ENCODE measurements at regions not wholly inside any gene's neighbourhood (a gene's known extent, or its start where the extent isn't known, plus 50 kb on each side); places are given as distances from the start of the nearest gene placed in this dataset.

DNA sequence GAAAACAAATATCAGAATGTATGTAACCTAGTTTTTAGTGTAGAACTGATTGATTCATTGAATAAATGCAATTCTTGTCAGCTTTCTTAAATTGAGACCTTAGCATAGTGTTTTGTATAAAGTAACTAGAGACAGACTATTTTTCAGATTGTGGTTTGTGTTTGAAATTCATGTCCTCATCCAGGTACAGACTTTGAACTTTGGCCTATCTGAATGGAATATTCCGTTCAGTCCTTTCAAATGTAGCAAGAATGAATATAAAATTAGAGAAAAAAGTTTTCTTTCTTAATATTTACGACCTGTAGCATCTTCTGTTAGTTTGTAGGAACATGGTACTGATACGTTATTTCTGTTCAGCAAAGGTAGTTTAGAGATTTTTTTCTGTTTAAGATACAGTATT, 378.4 kb upstream of the RGS6 start (continued):
- TF ChIP-seq, protein P1, sequence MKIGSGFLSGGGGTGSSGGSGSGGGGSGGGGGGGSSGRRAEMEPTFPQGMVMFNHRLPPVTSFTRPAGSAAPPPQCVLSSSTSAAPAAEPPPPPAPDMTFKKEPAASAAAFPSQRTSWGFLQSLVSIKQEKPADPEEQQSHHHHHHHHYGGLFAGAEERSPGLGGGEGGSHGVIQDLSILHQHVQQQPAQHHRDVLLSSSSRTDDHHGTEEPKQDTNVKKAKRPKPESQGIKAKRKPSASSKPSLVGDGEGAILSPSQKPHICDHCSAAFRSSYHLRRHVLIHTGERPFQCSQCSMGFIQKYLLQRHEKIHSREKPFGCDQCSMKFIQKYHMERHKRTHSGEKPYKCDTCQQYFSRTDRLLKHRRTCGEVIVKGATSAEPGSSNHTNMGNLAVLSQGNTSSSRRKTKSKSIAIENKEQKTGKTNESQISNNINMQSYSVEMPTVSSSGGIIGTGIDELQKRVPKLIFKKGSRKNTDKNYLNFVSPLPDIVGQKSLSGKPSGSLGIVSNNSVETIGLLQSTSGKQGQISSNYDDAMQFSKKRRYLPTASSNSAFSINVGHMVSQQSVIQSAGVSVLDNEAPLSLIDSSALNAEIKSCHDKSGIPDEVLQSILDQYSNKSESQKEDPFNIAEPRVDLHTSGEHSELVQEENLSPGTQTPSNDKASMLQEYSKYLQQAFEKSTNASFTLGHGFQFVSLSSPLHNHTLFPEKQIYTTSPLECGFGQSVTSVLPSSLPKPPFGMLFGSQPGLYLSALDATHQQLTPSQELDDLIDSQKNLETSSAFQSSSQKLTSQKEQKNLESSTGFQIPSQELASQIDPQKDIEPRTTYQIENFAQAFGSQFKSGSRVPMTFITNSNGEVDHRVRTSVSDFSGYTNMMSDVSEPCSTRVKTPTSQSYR (CRISPR knock-in tag; IDR thresholded peaks at IDR 0.05), result no peak

DNA sequence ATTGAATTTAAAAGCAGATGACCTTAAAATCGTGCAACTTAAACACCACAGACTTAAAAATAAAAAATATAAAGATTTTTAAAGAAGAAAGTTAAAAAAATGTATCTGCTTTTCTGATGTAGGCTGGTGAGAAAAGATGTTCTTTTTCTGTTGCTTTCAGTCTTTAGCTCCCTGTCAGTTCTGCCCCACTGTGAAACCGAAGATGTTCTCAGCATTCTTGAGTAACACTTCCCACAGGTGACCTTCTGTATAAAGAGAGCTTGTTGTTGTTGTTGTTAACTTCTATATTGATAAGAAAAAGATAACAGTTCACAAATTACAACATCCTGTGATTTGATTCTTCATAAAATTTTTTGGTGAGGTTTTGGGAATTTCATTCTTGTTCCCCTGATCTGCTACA, 377.9 kb upstream of the RGS6 start:
- ChIA-PET POLR2A (interaction anchor here (0.6 kb wide), 1 partner anchor 23 kb away, joined by 5 read pairs; no protein-coding TSS in a partner anchor), CTCF (interaction anchor here (1.0 to 1.1 kb wide), 2 partner anchors 8 to 301 kb away, joined by 3 to 4 read pairs; no protein-coding TSS in a partner anchor)
- Mint-ChIP-seq H3K27ac (no peak overlapping the region), H3K4me3 (no peak overlapping the region), H3K27me3 (ENCODE audit: low read depth) (no peaks in the 10 kb centered on the region), H3K9me3 (peaks cover 3% of the 10 kb centered on the region; the same call in 1 of the 2 replicates), H3K36me3 (no peaks in the 10 kb centered on the region), H3K4me1 (peaks cover 23% of the 10 kb centered on the region)
- DNase-seq (ENCODE audit: low spot score) (no peak), ATAC-seq (no peak)
- TF ChIP-seq FOXP1 (CRISPR knock-in tag; IDR thresholded peaks at IDR 0.05; ENCODE audit: borderline replicate concordance) (no peak), ZNF396 (CRISPR knock-in tag; IDR thresholded peaks at IDR 0.05; ENCODE audit: borderline replicate concordance) (no peak), SOX15 (CRISPR knock-in tag; IDR thresholded peaks at IDR 0.05) (no peak), ESRRA (CRISPR knock-in tag; IDR thresholded peaks at IDR 0.05; ENCODE audit: borderline replicate concordance) (no peak), FOXK1 (CRISPR knock-in tag; IDR thresholded peaks at IDR 0.05) (no peak), PRRX2 (CRISPR knock-in tag; IDR thresholded peaks at IDR 0.05) (no peak), KAT7 (CRISPR knock-in tag; IDR thresholded peaks at IDR 0.05; ENCODE audit: borderline replicate concordance) (no peak)
- TF ChIP-seq, protein P2, sequence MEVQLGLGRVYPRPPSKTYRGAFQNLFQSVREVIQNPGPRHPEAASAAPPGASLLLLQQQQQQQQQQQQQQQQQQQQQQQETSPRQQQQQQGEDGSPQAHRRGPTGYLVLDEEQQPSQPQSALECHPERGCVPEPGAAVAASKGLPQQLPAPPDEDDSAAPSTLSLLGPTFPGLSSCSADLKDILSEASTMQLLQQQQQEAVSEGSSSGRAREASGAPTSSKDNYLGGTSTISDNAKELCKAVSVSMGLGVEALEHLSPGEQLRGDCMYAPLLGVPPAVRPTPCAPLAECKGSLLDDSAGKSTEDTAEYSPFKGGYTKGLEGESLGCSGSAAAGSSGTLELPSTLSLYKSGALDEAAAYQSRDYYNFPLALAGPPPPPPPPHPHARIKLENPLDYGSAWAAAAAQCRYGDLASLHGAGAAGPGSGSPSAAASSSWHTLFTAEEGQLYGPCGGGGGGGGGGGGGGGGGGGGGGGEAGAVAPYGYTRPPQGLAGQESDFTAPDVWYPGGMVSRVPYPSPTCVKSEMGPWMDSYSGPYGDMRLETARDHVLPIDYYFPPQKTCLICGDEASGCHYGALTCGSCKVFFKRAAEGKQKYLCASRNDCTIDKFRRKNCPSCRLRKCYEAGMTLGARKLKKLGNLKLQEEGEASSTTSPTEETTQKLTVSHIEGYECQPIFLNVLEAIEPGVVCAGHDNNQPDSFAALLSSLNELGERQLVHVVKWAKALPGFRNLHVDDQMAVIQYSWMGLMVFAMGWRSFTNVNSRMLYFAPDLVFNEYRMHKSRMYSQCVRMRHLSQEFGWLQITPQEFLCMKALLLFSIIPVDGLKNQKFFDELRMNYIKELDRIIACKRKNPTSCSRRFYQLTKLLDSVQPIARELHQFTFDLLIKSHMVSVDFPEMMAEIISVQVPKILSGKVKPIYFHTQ (CRISPR knock-in tag; IDR thresholded peaks at IDR 0.05), result no peak
- TF ChIP-seq, protein P3, sequence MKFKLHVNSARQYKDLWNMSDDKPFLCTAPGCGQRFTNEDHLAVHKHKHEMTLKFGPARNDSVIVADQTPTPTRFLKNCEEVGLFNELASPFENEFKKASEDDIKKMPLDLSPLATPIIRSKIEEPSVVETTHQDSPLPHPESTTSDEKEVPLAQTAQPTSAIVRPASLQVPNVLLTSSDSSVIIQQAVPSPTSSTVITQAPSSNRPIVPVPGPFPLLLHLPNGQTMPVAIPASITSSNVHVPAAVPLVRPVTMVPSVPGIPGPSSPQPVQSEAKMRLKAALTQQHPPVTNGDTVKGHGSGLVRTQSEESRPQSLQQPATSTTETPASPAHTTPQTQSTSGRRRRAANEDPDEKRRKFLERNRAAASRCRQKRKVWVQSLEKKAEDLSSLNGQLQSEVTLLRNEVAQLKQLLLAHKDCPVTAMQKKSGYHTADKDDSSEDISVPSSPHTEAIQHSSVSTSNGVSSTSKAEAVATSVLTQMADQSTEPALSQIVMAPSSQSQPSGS (CRISPR knock-in tag; IDR thresholded peaks at IDR 0.05; ENCODE audit: borderline replicate concordance, low read depth), result no peak

DNA sequence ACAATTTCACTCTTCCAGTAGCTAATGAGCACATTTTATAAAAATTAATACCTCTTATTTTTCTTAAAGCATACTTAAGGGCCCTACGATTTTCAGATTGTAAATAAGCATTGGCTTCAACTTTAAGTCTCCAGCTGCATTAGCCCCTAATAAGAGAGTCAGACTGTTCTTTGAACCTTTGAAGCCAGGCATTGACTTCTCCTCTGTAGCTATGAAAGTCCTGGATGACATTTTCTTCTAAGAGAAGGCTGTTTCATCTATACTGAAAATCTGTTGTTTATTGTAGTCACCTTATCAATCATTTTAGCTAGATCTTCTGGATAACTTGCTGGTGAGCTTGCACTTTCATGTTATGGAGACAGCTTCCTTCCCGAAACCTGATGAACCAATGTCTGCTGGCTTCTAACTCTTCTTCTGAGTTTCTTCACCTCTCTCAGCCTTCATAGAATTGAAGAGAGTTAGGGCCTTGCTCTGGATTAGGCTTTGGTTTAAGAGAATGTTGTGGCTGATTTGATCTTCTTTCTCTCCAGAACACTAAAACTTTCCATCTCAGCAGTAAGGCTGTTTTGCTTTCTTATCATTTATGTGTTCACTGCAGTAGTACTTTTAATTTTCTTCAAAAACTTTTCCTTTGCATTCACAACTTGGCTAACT, 377.1 kb upstream of the RGS6 start:
- Mint-ChIP-seq H3K36me3 (no peaks in the 10 kb centered on the region), H3K4me1 (peaks cover 23% of the 10 kb centered on the region), H3K27me3 (ENCODE audit: low read depth) (no peaks in the 10 kb centered on the region), H3K9me3 (no peaks in the 10 kb centered on the region), H3K27ac (peak overlapping the region; percentile 79), H3K4me3 (no peak overlapping the region)
- ChIA-PET POLR2A (interaction anchor here (0.6 kb wide), 1 partner anchor 23 kb away, joined by 5 read pairs; no protein-coding TSS in a partner anchor), CTCF (interaction anchor here (1.0 to 1.1 kb wide), 2 partner anchors 9 to 300 kb away, joined by 3 to 4 read pairs; no protein-coding TSS in a partner anchor)
- no peak for ATAC-seq
- TF ChIP-seq JAZF1 (CRISPR knock-in tag; IDR thresholded peaks at IDR 0.05) (no peak), ESRRA (CRISPR knock-in tag; IDR thresholded peaks at IDR 0.05; ENCODE audit: borderline replicate concordance) (no peak), RELA (CRISPR knock-in tag; IDR thresholded peaks at IDR 0.05; ENCODE audit: borderline replicate concordance) (no peak), RORB (CRISPR knock-in tag; IDR thresholded peaks at IDR 0.05) (no peak), SMAD4 (CRISPR knock-in tag; IDR thresholded peaks at IDR 0.05) (no peak), TCF7 (CRISPR knock-in tag; IDR thresholded peaks at IDR 0.05; ENCODE audit: low read depth) (no peak), FOXK1 (CRISPR knock-in tag; IDR thresholded peaks at IDR 0.05) (no peak), NFE2L1 (CRISPR knock-in tag; IDR thresholded peaks at IDR 0.05) (no peak)
- no peak for DNase-seq (ENCODE audit: low spot score)

Measured in WTC11 (cell line).